ENCODE measurements at regions not wholly inside any gene's neighbourhood (a gene's known extent, or its start where the extent isn't known, plus 50 kb on each side); places are given as distances from the start of the nearest gene placed in this dataset.
"Not testable (repeated sequence)": the region's sequence is repeated elsewhere in the genome, so short reads cannot be mapped to it uniquely, and the experiment has no call there.

GRCh38 chr4:118410138-118410537, 57.3 kb upstream of the PRSS12 start:
- DNase-seq: no peak

DNA sequence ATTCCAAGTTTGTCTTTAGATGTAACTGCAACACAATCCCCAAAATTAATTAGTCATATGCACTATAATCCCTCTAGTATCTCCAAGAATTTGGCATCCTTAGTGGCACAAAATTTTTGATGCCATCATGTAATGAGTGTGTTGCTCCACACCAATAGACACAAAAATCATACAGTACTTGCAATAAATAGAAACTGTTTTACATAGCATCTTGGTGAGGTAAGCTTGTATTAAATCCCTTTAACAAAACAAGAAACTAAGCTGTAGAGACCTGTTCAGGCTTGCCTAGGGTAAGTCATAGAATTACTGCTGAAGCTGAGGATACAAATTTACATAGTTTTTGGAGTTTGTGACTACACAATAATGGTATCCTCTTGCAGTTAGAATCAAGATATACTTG, 64.5 kb upstream of the PRSS12 start:
- no peak for DNase-seq

- DNase-seq: not testable (repeated sequence)
Observed at GRCh38 chr4:118417800-118418199, 65.0 kb upstream of the PRSS12 start.

- not testable (repeated sequence) for DNase-seq
Observed at GRCh38 chr4:118418396-118418795, 65.6 kb upstream of the PRSS12 start.

DNA sequence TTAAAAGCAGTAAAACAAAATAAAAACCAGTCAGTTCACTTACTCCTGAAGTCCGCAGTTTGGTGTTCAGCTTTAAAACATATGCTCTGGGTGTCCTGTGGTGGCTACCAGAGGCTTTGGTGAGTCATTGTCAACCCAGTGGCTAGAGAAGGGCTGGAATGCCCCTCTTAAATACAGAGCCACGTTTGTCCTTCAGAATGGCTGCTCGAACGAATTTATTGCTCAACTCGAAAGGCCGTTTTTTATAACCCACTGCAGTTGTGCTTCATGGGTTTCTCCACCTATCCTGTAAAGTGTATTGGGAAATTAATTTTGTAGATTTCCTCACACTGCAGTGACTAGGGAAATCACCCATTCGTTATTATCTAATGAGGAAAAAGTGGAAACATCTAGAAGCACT, 66.8 kb upstream of the PRSS12 start:
- not testable (repeated sequence) for DNase-seq

DNA sequence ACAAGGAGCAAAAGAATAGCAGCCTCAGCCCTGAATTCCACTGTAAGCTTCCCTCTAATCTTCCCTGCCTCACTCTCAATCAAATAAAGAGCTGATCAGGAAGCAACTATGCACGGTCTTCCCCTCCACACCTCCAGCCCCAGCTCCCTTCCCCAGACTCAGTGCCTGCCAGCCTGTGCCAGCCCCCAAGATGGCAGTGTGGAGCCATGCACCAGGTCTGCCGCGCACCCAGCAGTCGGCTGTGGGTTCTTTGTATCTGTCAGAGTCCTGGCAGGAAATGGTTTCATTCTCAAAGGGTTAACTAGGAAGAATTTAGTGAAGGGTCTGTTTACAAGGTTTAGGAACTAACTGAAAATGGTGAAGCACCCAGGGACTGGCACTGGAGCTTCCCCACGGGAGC, 71.3 kb upstream of the PRSS12 start:
- peak; percentile 8 for DNase-seq

- not testable (repeated sequence) for DNase-seq
Observed at GRCh38 chr4:118428881-118429280, 76.1 kb upstream of the PRSS12 start.

DNA sequence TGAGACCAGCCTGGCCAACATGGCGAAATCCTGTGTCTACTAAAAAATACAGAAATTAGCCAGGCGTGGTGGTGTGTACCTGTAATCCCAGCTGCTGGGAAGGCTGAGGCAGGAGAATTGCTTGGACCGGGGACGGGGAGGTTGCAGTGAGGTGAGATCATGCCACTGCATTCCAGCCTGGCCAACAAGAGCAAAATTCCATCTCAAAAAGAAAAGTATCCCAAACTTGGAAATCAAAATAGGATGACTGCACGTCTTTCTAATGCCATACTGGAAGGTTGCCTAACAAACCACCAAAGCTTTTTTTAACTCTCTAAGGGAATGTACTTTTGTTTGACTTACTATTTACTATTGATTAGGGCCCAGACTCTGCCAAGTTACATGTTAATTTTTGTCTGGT, 79.6 kb upstream of the PRSS12 start:
- not testable (repeated sequence) for DNase-seq

- not testable (repeated sequence) for DNase-seq
Observed at GRCh38 chr4:118433612-118434375, 81.0 kb upstream of the PRSS12 start.

DNA sequence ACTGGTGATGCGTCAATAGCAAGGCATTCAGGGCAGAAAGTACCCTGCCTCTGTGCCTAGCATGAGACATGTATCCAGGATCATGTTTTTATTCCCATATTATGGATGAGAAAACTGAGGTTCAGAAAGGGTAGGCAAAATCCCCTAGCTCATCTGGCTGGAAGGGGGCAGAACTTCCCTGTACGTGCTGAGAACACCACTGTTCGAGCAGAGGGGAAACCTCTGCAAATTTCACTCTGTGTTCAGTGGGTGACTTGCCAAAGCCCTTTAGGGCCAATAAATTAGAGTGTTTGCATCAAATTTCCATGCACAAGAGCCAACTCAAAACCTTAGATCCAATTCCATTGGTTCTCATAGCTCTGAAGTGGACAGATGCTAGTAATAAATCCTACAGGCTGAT, 82.6 kb upstream of the PRSS12 start:
- not testable (repeated sequence) for DNase-seq

GRCh38 chr4:118442115-118442837, 89.5 kb upstream of the PRSS12 start:
- DNase-seq: not testable (repeated sequence)

GRCh38 chr4:118447397-118447796, 94.6 kb upstream of the PRSS12 start:
- not testable (repeated sequence) for DNase-seq

DNA sequence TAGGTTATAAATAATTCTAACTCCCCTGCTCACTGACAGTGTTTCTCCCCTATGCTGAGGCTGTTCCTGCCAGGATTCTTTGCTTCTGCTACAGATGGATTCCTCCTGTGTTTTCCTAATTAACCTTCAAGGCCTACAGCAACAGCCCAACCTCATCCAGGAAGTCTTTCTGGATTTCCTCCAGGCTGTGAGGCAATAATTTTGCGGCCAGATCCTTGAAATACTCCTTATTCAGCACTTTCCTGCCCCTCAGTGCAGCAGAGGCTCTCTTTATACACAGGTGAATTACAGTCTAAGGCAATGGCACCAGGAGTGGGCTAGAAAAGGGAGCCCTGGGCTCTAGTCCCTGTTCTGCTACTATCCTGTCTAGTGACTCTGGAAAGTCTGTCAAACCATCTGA, 102.1 kb upstream of the PRSS12 start:
- DNase-seq: not testable (repeated sequence)

- not testable (repeated sequence) for DNase-seq
Observed at GRCh38 chr4:118461435-118461834, 108.6 kb upstream of the PRSS12 start.

DNA sequence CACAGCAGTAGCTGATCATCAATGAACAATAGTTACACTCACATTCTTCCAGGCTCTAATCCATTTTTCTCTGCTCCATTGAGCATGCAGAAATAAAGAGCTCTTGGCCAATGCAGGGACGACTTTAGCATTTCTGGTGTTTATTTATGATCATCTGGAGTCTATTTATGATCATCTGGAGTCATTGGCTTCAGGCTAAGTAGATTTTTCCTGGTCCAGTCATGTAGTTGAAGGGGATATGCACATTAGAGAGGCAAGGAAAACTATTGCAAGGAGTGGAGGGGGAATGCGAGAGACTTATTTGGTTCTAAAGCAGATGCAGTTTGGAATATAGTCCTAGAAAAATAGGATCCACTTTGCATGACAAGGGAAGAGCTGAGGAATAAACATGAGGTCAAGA, 113.0 kb upstream of the PRSS12 start:
- not testable (repeated sequence) for DNase-seq

DNA sequence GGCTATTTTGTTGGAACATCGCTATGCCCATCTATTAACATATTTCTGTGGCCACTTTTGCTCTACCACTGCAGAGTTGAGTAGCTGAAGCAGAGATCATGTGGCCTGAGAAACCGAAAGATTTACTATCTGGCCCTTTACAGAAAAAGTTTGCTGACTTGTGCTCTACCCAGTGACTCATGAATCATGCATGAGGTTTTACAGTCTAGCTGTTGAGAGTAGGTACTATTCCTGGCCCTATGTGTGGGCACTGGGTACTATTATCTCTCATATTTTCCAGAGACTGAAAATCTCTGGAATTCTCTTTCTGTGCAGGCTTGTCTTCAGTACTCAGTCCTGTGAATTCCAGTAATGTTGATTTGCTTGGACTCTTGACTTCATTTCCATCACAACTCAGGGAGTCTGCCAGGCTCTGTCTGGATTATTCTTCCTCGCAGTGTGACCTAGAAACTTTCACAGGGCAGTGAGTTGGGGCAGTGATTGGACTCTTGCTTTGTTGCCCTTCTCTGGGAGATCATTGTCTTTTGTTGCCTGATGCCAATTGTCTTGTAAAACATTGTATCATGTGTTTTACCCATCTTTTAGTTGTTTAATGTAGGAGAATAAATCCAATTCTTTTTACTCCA, 121.3 kb upstream of the PRSS12 start:
- DNase-seq: not testable (repeated sequence)

DNA sequence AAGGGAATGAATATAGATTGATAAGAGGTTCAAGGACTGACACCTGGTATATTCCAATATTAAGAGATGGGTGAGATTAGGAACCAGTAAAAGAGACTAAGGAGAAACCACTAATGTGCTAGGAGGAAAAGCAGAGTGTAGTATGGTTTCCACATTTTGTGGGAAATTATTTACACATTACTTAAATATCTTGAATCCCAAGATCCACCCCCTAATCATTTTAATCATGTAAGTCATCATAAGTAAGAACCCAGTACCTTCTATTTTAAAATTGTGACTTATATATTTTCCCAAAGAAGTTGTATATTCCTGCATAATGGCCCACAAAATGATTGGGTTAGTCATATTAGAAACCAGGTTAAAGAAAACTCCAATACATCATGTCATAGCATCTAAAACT, 122.0 kb upstream of the PRSS12 start:
- DNase-seq: not testable (repeated sequence)

DNA sequence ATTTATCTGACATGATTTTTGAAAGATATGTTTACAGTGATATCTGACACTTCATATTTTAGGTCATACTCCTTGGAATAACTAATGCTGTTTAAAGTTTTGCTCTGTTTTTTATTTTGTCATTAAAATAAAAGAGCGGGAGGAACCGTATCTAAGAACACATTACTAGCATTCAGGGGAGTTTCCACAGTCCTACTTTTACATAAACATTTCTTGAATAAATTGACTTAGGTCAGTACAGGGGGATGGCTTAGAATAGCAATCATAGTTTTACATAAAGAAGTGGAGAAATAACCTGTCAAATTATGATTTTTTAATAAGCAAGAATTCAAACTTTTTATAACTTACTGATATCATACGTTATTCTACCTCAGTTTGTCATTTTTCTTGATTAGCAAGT, 123.1 kb upstream of the PRSS12 start:
- DNase-seq: not testable (repeated sequence)

DNA sequence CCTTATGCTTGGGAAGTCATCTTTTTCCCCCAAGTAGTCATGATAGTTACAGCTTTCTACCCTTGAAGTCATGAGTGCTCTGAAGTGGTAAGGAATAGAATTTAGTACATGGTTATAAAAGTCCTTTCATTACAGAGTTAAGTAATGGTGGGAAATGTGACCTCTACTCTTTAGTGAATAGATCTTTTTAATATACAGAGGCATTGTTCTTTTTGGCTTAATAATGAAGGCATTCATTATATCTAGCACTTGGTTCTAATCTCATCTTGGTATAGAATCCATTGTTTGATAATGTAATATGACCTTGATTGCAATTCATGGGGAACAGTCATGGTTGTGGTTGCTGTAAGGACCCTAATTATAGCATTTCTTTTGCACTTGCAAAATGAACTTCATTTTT, 125.0 kb upstream of the PRSS12 start:
- DNase-seq: not testable (repeated sequence)

DNA sequence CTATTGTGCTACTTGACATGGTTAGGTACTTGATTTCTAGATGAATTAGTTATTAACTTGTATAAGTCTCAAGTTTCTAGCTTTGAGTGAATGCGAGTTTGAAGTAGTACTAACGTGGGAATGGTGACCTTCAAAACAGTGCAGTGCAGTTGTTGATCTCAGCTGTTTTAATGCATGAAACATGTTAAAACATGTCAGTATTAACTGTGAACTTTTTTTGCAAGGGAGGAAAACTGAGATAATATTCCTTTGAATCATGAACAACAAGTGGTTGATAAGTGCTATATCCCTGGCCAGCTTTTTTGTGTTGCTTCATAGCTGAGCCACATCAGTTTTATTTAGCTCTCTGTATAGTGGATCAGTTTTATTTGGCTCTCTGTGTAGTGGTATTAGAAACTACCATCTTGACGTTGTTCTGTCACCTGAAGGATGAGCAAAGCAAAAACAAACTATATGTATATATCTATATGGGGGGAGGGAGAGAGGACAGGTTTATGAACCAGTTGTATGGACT, 133.1 kb upstream of the PRSS12 start:
- not testable (repeated sequence) for DNase-seq

- DNase-seq: not testable (repeated sequence)
Observed at GRCh38 chr4:118492963-118493362, 140.2 kb upstream of the PRSS12 start.

DNA sequence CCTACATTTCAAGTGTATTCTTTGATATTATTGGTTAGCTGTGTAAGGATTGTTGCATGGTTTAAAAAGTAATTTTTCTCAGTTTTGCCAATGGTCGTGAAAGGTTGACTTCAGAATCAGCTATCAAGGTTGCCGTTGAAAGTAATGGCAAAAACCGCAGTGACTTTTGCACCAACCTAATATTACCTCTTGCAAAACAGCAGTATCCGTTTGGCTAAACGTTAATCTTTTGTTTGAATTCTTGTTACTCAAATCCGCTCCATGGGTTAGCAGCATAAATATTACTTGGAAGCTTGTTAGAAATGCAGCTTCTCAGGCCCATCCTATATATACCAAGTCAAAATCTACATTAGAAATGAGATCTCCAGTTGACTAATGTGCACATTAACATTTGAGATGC, 141.6 kb upstream of the PRSS12 start:
- DNase-seq: not testable (repeated sequence)

- DNase-seq: not testable (repeated sequence)
Observed at GRCh38 chr4:118502967-118503366, 150.2 kb upstream of the PRSS12 start.
